ENCODE measurements at regions not wholly inside any gene's neighbourhood (a gene's known extent, or its start where the extent isn't known, plus 50 kb on each side); places are given as distances from the start of the nearest gene placed in this dataset.

GRCh38 chr14:65802196-65802595 is 389.7 kb downstream of the FUT8 start:
- TF ChIP-seq CTCF (IDR thresholded peaks at IDR 0.05) (no peak), POLR2A (IDR thresholded peaks at IDR 0.05) (no peak)
